Hematopoietic multipotent progenitor cell treated with erythropoietin and hydrocortisone succinate and interleukin-3 and kit ligand, for 4 days (in vitro differentiated cells): ENCODE measurements at regions not wholly inside any gene's neighbourhood (a gene's known extent, or its start where the extent isn't known, plus 50 kb on each side); places are given as distances from the start of the nearest gene placed in this dataset.

Experiments used
- DNase-seq: peaks from one replicate; pipeline ENCODE4 v3.0.0-alpha.2; 2015

DNA sequence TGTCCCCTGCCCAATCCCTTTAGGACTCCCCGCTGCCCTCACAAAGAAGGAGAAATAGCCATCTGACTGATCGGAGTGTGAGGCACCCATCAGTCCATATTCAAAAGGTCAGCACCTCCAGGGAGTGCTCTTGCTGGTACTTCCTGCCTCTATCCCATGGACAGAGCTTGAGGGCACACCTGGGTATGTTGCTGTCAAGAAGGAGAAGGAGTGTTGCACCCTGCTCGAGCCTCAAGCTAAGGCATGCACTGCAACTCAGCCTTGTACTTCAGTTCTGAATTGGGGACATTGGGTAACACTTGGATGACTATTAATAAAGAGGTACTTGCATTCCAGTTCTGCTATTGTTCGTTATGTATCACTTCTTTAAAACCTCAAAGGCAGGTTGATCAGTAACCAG, 190.3 kb upstream of the ZC3H12A start:
- DNase-seq: no peak

GRCh38 chr1:37286881-37287280, 187.5 kb upstream of the ZC3H12A start:
- DNase-seq: no peak

- peak; percentile 52 for DNase-seq
These were observed 185.5 kb upstream of the ZC3H12A start for GRCh38 chr1:37288900-37289299.

DNA sequence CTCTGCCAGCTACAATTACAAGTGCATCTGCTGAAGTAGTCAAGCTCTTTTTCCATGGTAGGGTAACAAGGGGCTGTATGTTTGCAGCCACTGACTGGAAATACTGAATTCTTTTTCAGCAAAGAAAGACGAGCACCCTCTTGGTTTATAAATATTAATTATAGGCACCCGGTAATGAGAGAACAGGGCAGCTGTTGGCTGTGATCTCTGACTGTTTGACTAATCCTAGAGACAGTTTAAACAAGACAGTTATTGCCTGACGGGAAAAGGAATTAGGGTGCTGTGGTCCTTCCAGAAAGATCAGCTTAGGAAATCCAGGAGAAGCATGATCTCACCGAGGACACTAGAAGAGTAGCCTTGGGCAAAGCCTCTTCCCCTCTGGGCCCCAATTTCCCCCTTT, 183.7 kb upstream of the ZC3H12A start:
- DNase-seq: no peak

DNA sequence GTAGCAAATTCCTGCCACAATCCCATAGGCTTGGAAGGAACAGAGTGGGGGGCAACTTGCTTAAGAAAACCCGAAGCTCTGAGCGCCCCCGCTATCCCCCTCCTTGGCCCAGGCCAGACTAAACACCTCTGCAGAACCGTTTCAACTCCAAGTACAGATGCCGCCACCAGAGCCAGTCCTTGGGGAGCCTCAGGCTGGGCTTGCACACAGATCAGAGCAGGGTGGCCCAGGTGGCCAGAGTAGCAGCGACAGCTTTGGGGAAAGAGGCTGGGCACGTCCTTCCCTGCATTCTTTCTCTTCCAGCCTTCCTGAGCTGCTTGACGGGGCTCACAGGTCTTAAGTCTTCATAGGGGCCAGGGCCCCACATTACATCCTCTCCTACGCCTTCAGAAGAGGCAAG, 181.6 kb upstream of the ZC3H12A start:
- DNase-seq: no peak

DNA sequence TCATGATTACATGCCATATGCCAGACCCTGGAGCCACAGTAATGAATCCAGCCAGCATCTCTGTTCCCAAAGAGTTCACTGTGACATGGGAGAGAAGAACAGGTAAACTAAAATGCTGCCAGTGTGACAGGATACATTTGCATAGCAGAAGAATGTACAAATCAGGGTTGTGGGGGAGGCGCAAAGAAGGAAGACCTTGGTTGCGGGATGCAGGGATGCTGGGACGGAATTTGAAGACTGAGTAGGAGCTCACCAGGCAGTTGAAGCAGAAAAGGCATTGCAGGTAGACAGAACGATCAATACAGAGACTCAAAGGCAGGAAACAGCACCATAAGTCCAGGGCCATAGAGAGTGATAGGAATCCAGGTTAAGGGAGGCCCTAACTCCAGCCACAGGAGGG, 180.3 kb upstream of the ZC3H12A start:
- DNase-seq: no peak

- DNase-seq: no peak
These were observed 179.9 kb upstream of the ZC3H12A start for GRCh38 chr1:37294529-37294928.

GRCh38 chr1:37298769-37299168, 175.6 kb upstream of the ZC3H12A start:
- DNase-seq: no peak

- DNase-seq: no peak
These were observed 175.2 kb upstream of the ZC3H12A start for GRCh38 chr1:37299216-37299615.

DNA sequence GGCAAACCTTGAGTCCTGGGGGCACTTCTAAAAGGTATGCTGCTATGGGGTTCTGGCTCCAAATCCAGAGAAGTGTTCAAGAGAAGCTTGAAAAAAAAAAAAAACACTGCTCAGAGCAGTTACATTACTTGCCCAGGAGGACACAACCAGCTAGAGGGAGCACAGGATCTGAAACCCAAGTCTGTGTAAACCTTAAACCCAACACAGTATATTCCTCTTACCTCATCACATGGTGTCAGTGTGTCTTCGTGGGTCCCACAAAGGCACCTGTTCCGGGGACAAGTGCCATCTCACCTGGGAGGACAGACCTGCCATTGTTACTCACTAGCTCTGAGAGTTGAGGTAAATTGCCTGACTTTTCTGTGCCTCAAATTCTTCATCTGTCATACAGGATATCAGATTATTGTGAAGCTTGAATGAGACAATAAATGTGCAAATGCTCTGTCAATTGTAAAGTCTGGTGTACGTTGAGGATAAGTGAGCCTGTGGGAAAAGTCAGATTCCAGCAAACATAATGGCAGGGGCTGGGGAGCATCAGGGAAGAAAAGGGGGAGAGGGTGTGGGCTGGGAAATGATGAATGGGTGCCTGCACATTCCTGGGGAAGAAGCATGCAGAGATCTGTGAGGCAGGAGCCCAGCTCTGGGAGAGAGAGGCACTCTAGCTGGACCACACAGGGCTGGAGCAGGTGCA, 170.4 kb upstream of the ZC3H12A start:
- no peak for DNase-seq

GRCh38 chr1:37305108-37305507, 169.3 kb upstream of the ZC3H12A start:
- no peak for DNase-seq

GRCh38 chr1:37305841-37306240, 168.5 kb upstream of the ZC3H12A start:
- DNase-seq: no peak

DNA sequence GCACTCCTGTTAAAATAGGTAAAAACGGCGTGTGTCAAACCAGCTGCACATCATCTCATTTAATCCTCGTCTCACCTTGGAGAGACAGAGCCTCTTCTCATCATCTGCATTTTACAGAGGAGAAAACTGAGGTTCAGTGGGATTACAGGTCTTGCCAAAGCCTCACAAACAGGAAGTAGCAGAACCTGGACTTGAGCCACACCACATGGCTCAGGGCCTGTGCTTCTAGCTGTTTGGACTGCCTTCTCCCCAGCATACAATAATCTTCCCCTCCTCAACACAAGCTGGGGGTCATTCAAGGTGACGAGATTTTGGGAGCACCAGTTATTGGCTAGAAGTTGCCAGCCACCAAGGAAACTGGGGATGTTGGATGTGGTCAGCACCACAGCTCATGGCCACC, 167.9 kb upstream of the ZC3H12A start:
- DNase-seq: peak; percentile 13

GRCh38 chr1:37306871-37307270, 167.5 kb upstream of the ZC3H12A start:
- no peak for DNase-seq

DNA sequence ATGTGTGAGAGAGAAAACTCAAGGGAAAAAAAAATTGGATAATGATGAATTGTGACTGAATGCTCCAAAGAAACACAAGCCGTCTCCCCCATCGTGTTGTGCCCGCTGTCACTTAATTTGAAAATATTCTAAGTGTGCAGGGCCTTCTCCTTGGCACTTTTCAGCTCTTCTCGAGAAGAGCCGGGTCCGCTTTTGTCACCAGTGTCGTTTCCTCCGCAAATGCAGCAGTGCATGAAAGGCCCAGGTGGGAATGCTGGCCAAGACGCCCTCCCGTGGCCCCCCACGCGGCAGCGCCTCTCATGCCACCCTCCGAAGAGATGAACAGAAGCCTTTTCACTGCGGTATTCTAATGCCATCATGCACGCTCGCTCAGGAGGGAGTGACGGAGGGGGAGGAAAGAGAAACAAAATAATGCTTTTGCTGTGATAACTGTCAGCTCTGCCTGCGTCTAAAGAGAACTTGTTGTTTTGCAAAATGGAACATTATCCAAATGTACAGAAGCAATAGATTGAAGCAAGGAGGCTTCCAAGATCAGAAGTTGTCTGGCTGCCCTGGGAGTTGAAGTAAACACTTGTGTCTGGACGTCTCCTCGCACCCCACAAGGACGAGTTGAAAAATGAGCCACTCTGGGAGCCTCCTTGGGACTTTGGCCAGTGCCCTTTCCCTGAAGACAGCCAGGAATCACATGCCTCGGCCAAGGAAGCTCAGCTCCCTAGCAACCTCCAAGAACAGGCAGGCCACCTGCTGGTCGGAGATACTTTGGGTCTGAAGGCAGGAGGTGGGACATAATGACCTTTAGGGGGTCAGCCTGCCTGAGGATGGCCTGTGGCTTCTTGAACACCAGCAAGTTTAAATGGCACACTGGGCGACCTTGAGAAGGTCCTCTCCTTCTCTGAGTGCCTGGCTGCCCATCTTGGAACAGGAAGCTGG, 166.1 kb upstream of the ZC3H12A start:
- DNase-seq: no peak

- DNase-seq: no peak
These were observed 164.8 kb upstream of the ZC3H12A start for GRCh38 chr1:37309574-37309973.

DNA sequence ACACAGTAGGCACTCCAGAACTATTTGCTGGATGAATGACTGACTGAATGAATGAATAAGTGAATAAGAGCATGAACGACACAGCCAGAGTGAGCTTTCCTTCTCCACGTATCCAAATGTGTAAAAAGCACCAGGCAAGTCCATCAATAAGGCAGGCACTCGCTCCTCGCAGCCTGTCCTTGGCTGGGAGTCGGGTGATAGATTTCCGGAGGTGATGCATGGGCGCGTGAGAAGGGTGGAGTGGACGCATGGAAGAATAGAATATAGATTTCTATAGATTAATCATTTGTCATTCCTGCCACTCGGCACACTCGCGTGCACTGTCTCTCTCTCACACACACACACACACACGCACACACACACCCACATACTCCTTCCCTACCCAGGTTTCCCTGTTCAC, 164.3 kb upstream of the ZC3H12A start:
- DNase-seq: no peak

- no peak for DNase-seq
These were observed 159.0 kb upstream of the ZC3H12A start for GRCh38 chr1:37315371-37315846.

GRCh38 chr1:37317870-37318467, 156.4 kb upstream of the ZC3H12A start:
- DNase-seq: peak; percentile 5

- DNase-seq: no peak
These were observed 155.9 kb upstream of the ZC3H12A start for GRCh38 chr1:37318490-37318889.

- DNase-seq: no peak
These were observed 155.1 kb upstream of the ZC3H12A start for GRCh38 chr1:37319284-37319683.

GRCh38 chr1:37323486-37324377, 150.6 kb upstream of the ZC3H12A start:
- peak; percentile 60 for DNase-seq

DNA sequence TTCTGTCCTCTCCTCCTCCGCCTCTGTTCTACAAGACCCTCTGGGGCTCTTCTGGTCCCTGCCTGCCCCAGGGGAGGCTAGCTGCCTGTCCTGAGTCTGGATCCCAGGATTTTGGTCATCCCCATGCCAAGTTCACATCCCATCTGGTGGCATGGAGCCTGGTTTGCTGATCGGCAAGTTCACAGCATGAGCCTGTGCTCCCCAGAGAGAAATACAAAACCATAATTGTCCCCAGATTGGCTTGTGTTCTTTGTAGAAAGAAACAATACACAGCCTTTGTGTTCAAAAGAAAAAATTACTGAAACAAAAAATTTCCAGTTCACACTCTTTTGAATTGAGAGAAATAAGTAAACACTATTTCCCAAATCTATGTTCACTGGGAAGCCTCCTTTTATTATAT, 149.4 kb upstream of the ZC3H12A start:
- no peak for DNase-seq
